IMR-90 (cell line): ENCODE measurements at regions not wholly inside any gene's neighbourhood (a gene's known extent, or its start where the extent isn't known, plus 50 kb on each side); places are given as distances from the start of the nearest gene placed in this dataset.

Experiments
- ATAC-seq: fragments of 200-7000 bp; cut with Tn5 transposase; 2 replicates; pipeline ENCODE4 v1.9.1; 2020; ENCODE audit warnings: low read depth, mild to moderate bottlenecking, moderate library complexity
- BruUV-seq: library from RNA; stranded (reverse); fragments of 400-500 nt; replicated peaks from 2 replicates; lab custom pipeline; 2021; lab: Mats Ljungman, UMichigan
- CTCF ChIA-PET: fragments of 300-600 bp; formaldehyde crosslinking; extraction: SDS; loops from one replicate; lab custom pipeline; 2021; ENCODE audit warnings: antibody characterized with exemption; lab: Yijun Ruan, JAX
- POLR2A ChIA-PET: fragments of 300-600 bp; sonication (Branson Sonifier 250); formaldehyde crosslinking; loops from one replicate; lab custom pipeline; 2022; ENCODE audit warnings: antibody characterized with exemption; ENCODE audit not compliant: unreplicated experiment; lab: Charles Lee
- DNase-seq: peaks from one replicate; pipeline ENCODE4 v3.0.0; 2013
- H2AFZ ChIP-seq: replicated peaks from 2 replicates; pipeline ENCODE3; 2013; ENCODE audit warnings: low read length, mild to moderate bottlenecking; ENCODE audit not compliant: poor library complexity
- H2AK5ac ChIP-seq: 2 replicates; pipeline ENCODE4 v1.6.1; 2013; ENCODE audit warnings: low read depth, low read length, inconsistent platforms
- H2AK9ac ChIP-seq: replicated peaks from 2 replicates; pipeline ENCODE3; 2013; ENCODE audit warnings: mild to moderate bottlenecking, low read depth, low read length, moderate library complexity; ENCODE audit not compliant: poor library complexity
- H2BK120ac ChIP-seq: 2 replicates; pipeline ENCODE4 v1.6.1; 2013; ENCODE audit warnings: low read depth, low read length, inconsistent platforms
- H2BK15ac ChIP-seq: 3 replicates; pipeline ENCODE4 v1.6.1; 2013; ENCODE audit warnings: low read depth, low read length, inconsistent platforms
- H2BK20ac ChIP-seq: 2 replicates; pipeline ENCODE4 v1.6.1; 2013; ENCODE audit warnings: low read depth, mild to moderate bottlenecking, inconsistent platforms, low read length, moderate library complexity
- H2BK5ac ChIP-seq: 2 replicates; pipeline ENCODE4 v1.6.1; 2013; ENCODE audit warnings: mild to moderate bottlenecking, low read depth, low read length, inconsistent platforms; ENCODE audit not compliant: poor library complexity, severe bottlenecking
- H3K14ac ChIP-seq: replicated peaks from 2 replicates; pipeline ENCODE4 v1.6.1; 2013; ENCODE audit warnings: low read depth, low read length, inconsistent platforms
- H3K18ac ChIP-seq: 2 replicates; pipeline ENCODE4 v1.6.1; 2013; ENCODE audit warnings: low read depth, low read length, control low read depth
- H3K23ac ChIP-seq: 2 replicates; pipeline ENCODE4 v1.6.1; 2013; ENCODE audit warnings: low read depth, low read length, inconsistent platforms
- H3K27ac ChIP-seq: 2 replicates; pipeline ENCODE4 v1.5.1; 2013; ENCODE audit warnings: mild to moderate bottlenecking, control low read depth, low read length; ENCODE audit not compliant: insufficient read depth
- H3K27me3 ChIP-seq: 2 replicates; pipeline ENCODE4 v1.6.1; 2013; ENCODE audit warnings: low read length; ENCODE audit not compliant: control insufficient read depth, insufficient read depth
- H3K36me3 ChIP-seq: 2 replicates; pipeline ENCODE4 v1.6.1; 2013; ENCODE audit warnings: low read length, mixed read lengths; ENCODE audit not compliant: control insufficient read depth, insufficient read depth
- H3K4ac ChIP-seq: 2 replicates; pipeline ENCODE4 v1.6.1; 2013; ENCODE audit warnings: low read depth, low read length, inconsistent platforms
- H3K4me1 ChIP-seq: 2 replicates; pipeline ENCODE4 v1.6.1; 2013; ENCODE audit warnings: low read length, mixed read lengths; ENCODE audit not compliant: control insufficient read depth, insufficient read depth
- H3K4me2 ChIP-seq: 2 replicates; pipeline ENCODE4 v1.6.1; 2013; ENCODE audit warnings: low read depth, mild to moderate bottlenecking, control low read depth, low read length, moderate library complexity
- H3K4me3 ChIP-seq: 2 replicates; pipeline ENCODE4 v1.5.1; 2013; ENCODE audit warnings: low read depth, mild to moderate bottlenecking, control low read depth, low read length, moderate library complexity; ENCODE audit not compliant: insufficient read depth
- H3K56ac ChIP-seq: 2 replicates; pipeline ENCODE4 v1.6.1; 2013; ENCODE audit warnings: low read length, inconsistent platforms; ENCODE audit not compliant: insufficient read depth; ENCODE audit errors: extremely low read depth
- H3K79me1 ChIP-seq, 2 experiments: 2 replicates each; pipeline ENCODE4 v1.6.1; 2013; ENCODE audit warnings: low read length in 2 of 2, inconsistent platforms in 1 of 2, low read depth in 1 of 2
- H3K9ac ChIP-seq: 2 replicates; pipeline ENCODE4 v1.6.1; 2013; ENCODE audit warnings: low read depth, low read length, control low read depth
- H3K9me1 ChIP-seq: 2 replicates; pipeline ENCODE4 v1.6.1; 2013; ENCODE audit warnings: low read length, inconsistent platforms; ENCODE audit not compliant: insufficient read depth
- H3K9me3 ChIP-seq: 2 replicates; pipeline ENCODE4 v1.6.1; 2013; ENCODE audit warnings: low read length; ENCODE audit not compliant: control insufficient read depth, insufficient read depth
- H4K20me1 ChIP-seq: 2 replicates; pipeline ENCODE4 v1.6.1; 2013; ENCODE audit warnings: low read length, inconsistent platforms; ENCODE audit not compliant: insufficient read depth
- H4K5ac ChIP-seq: 2 replicates; pipeline ENCODE4 v1.6.1; 2013; ENCODE audit warnings: mild to moderate bottlenecking, low read depth, low read length, control low read depth
- H4K8ac ChIP-seq, 2 experiments: 2 replicates each; pipeline ENCODE4 v1.6.1; 2013; ENCODE audit warnings: low read depth in 2 of 2, low read length in 2 of 2, control low read depth in 1 of 2, inconsistent platforms in 1 of 2
- H4K91ac ChIP-seq: 2 replicates; pipeline ENCODE4 v1.6.1; 2013; ENCODE audit warnings: low read depth, low read length, inconsistent platforms; ENCODE audit not compliant: insufficient read depth
- BHLHE40 ChIP-seq: fragments of 150-350 bp; IDR thresholded peaks from 2 replicates; pipeline ENCODE4 v1.6.1; 2016; ENCODE audit warnings: mild to moderate bottlenecking, low read depth, low read length
- CEBPB ChIP-seq: IDR thresholded peaks from 2 replicates; pipeline ENCODE4 v1.6.1; 2012; ENCODE audit warnings: low read depth, low read length, improper control_type of control experiment
- FOS ChIP-seq: fragments of 150-350 bp; IDR thresholded peaks from 2 replicates; pipeline ENCODE4 v1.6.1; 2016; ENCODE audit warnings: low read depth, low read length
- MXI1 ChIP-seq: IDR thresholded peaks from 2 replicates; pipeline ENCODE4 v1.6.1; 2012; ENCODE audit warnings: low read depth, mild to moderate bottlenecking, low read length, moderate library complexity, borderline replicate concordance
- NFE2L2 ChIP-seq: fragments of 150-350 bp; IDR thresholded peaks from 2 replicates; pipeline ENCODE4 v1.6.1; 2016; ENCODE audit warnings: low read depth, mild to moderate bottlenecking, low read length
- SMC3 ChIP-seq: fragments of 150-350 bp; IDR thresholded peaks from 2 replicates; pipeline ENCODE4 v1.6.1; 2016; ENCODE audit warnings: low read depth, mild to moderate bottlenecking, antibody characterized with exemption, low read length, moderate library complexity
- WGBS, 2 experiments: methylation state at CpG; one replicate each; pipeline versions ENCODE4 v1.1.5 to v1.1.7; 2013; ENCODE audit warnings: missing lambda C conversion rate in 2 of 2; ENCODE audit not compliant: insufficient read length in 1 of 2; ENCODE audit errors: extremely low coverage in 2 of 2; 5-methylcytosine and 5-hydroxymethylcytosine counted together
- dilution Hi-C: fragments of 300-500 bp; cut with HindIII; formaldehyde crosslinking; loops from one replicate; pipeline ENCODE4 v1.14.3; 2018; ENCODE audit warnings: low sequenced_read_pairs; ENCODE audit not compliant: unreplicated experiment
- in situ Hi-C: fragments of 300-500 bp; cut with MboI; formaldehyde crosslinking; loops from 3 replicates; pipeline ENCODE4 v1.14.3; 2019; ENCODE audit warnings: low sequenced_read_pairs, inconsistent platforms, mixed read lengths
- intact Hi-C: fragments of 100-400 bp; cut with micrococcal nuclease; formaldehyde crosslinking; loops from 2 replicates; pipeline ENCODE4 v1.10.0; 2022
- TF ChIP-seq, protein P1 (sequence below): conservative IDR thresholded peaks from 2 replicates; pipeline ENCODE4 v1.5.1; 2012; ENCODE audit warnings: mild to moderate bottlenecking, low read depth, low read length, improper control_type of control experiment

DNA sequence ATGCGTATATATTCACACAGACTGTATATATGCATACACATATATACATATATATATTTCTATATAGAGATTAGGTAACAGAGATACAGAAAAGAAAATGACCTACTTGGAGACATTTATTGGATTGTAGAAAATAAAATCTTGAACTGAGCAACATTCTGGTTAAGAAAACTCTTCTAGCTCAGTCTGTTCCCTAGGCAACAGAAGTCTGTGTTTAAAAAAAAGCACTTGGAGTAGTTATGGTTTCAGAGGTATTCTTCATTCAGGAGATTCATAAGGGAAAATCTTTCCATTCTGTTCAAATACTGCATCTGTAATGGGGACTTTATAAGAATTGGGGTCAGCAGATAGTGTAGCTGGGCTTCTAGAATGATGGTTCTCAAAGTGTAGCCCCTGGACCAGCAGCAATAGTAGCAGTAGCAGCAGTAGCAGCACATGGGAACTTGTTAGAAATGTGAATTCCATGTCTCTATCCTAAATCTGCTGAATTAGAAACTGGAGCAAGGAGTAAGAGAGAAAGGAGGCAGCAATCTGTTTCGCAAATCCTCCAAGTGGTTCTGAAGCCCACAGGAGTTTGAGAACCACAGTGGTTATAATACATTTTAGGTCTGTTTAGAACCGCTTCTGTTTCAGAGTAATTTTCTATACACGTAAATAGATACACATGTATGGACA, 112.8 kb upstream of the TMEM108 start:
- no peak for TF ChIP-seq BHLHE40
- no peak for TF ChIP-seq CEBPB
- TF ChIP-seq MXI1, result no peak
- TF ChIP-seq, protein P1, sequence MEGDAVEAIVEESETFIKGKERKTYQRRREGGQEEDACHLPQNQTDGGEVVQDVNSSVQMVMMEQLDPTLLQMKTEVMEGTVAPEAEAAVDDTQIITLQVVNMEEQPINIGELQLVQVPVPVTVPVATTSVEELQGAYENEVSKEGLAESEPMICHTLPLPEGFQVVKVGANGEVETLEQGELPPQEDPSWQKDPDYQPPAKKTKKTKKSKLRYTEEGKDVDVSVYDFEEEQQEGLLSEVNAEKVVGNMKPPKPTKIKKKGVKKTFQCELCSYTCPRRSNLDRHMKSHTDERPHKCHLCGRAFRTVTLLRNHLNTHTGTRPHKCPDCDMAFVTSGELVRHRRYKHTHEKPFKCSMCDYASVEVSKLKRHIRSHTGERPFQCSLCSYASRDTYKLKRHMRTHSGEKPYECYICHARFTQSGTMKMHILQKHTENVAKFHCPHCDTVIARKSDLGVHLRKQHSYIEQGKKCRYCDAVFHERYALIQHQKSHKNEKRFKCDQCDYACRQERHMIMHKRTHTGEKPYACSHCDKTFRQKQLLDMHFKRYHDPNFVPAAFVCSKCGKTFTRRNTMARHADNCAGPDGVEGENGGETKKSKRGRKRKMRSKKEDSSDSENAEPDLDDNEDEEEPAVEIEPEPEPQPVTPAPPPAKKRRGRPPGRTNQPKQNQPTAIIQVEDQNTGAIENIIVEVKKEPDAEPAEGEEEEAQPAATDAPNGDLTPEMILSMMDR, result no peak
- TF ChIP-seq FOS, result no peak
- no peak for TF ChIP-seq SMC3
- no peak for TF ChIP-seq NFE2L2
- no peaks in the 10 kb centered on the region for H3K27me3 ChIP-seq
- DNase-seq (no peak), ATAC-seq (no peak)
- no peaks in the 10 kb centered on the region for H3K9me1 ChIP-seq
- no peak overlapping the region for H3K4me3 ChIP-seq
- H4K20me1 ChIP-seq, result no peaks in the 10 kb centered on the region
- H2BK5ac ChIP-seq, result no peak overlapping the region
- H3K23ac ChIP-seq, result no peak overlapping the region
- intact Hi-C loops (no loop called here), in situ Hi-C loops (no loop called here), dilution Hi-C loops (no loop called here)
- H3K18ac ChIP-seq, result no peak overlapping the region
- no peak overlapping the region for H3K56ac ChIP-seq
- no peak overlapping the region for H3K4me2 ChIP-seq
- H3K36me3 ChIP-seq, result no peaks in the 10 kb centered on the region
- no CpG with 5 or more reads among the region's 4 CpGs for WGBS, 2 experiments
- H4K5ac ChIP-seq, result no peak overlapping the region
- H4K8ac ChIP-seq, result no peak overlapping the region
- H3K4me1 ChIP-seq, result no peaks in the 10 kb centered on the region
- H4K91ac ChIP-seq, result no peak overlapping the region
- ChIA-PET CTCF (no interaction called here), POLR2A (no interaction called here)
- no peak overlapping the region for H2BK120ac ChIP-seq
- H2BK15ac ChIP-seq, result no peak overlapping the region
- no peak overlapping the region for H2AK5ac ChIP-seq
- no peak overlapping the region for H3K9ac ChIP-seq
- H3K4ac ChIP-seq, result no peak overlapping the region
- no peaks in the 10 kb centered on the region for H3K79me1 ChIP-seq
- H3K14ac ChIP-seq, result no peak overlapping the region
- no peaks in the 10 kb centered on the region for H3K9me3 ChIP-seq
- no peak overlapping the region for H2BK20ac ChIP-seq
- H2AK9ac ChIP-seq, result no peak overlapping the region
- no peak overlapping the region for H3K27ac ChIP-seq
- no TSS peak for BruUV-seq
- no peak overlapping the region for H2AFZ ChIP-seq
